ENCODE measurements at regions not wholly inside any gene's neighbourhood (a gene's known extent, or its start where the extent isn't known, plus 50 kb on each side); places are given as distances from the start of the nearest gene placed in this dataset.

DNA sequence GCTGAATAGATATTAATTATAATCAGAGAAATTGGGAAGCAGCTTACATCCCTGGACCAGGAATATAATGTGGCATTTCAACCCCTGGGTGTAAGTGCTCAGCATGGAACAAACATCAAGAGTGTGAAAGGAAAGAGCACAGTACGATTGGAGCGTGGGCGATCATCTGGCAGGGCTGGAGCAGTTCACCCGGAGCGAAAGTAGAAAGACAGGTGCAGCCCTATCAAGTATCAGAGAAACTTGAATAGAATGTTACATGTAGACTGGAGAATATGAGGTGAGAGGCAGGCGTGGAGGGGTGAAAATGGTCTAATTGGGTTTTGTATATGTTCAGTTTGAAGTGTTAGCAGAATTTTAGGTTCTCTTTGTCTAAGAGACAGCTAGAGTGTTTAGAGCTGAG is 303.0 kb downstream of the MDFIC start:
- Histone ChIP-seq H3K4me1 (peaks cover 3% of the 10 kb centered on the region), H3K27me3 (no peaks in the 10 kb centered on the region), H3K4me3 (no peak overlapping the region), H3K9me3 (no peaks in the 10 kb centered on the region), H3K27ac (no peak overlapping the region), H3K36me3 (no peaks in the 10 kb centered on the region)
- TF ChIP-seq POLR2A (IDR thresholded peaks at IDR 0.05) = no peak
- TF ChIP-seq, protein P1, sequence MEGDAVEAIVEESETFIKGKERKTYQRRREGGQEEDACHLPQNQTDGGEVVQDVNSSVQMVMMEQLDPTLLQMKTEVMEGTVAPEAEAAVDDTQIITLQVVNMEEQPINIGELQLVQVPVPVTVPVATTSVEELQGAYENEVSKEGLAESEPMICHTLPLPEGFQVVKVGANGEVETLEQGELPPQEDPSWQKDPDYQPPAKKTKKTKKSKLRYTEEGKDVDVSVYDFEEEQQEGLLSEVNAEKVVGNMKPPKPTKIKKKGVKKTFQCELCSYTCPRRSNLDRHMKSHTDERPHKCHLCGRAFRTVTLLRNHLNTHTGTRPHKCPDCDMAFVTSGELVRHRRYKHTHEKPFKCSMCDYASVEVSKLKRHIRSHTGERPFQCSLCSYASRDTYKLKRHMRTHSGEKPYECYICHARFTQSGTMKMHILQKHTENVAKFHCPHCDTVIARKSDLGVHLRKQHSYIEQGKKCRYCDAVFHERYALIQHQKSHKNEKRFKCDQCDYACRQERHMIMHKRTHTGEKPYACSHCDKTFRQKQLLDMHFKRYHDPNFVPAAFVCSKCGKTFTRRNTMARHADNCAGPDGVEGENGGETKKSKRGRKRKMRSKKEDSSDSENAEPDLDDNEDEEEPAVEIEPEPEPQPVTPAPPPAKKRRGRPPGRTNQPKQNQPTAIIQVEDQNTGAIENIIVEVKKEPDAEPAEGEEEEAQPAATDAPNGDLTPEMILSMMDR (IDR thresholded peaks at IDR 0.05) = no peak
- no peak for TF ChIP-seq EP300 (IDR thresholded peaks at IDR 0.05)
- no peak for TF ChIP-seq POLR2AphosphoS5 (IDR thresholded peaks at IDR 0.05)
- WGBS = 80% methylated on average over 6 of the region's 6 CpGs
- DNase-seq (ENCODE audit: low spot score in 2 of 2) = no peak

DNA sequence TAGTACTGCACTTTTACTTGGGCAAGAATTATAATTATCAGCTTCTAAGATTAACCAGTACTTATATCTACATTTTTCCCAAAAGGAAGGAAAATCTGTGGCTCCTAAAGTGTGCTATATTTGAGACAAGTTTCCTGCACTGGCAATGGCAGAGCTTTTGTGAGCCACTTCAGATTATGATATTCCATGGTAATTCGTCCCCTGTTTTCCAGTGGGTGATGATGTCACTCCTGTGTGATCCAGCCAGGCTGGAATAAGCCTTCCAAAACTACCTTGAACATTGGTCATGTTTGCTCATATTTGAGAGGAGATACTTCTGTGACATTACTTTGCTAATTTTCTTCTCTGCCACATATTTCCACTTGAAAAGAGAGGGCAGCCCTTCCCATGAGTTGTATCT is 302.1 kb downstream of the MDFIC start:
- Histone ChIP-seq H3K27ac (no peak overlapping the region), H3K4me1 (no peaks in the 10 kb centered on the region), H3K4me3 (no peak overlapping the region), H3K36me3 (no peaks in the 10 kb centered on the region), H3K9me3 (no peaks in the 10 kb centered on the region), H3K27me3 (no peaks in the 10 kb centered on the region)
- TF ChIP-seq, protein P1 (IDR thresholded peaks at IDR 0.05) = no peak
- TF ChIP-seq POLR2AphosphoS5 (IDR thresholded peaks at IDR 0.05) (no peak), POLR2A (IDR thresholded peaks at IDR 0.05) (no peak), EP300 (IDR thresholded peaks at IDR 0.05) (no peak)
- no peak for DNase-seq (ENCODE audit: low spot score in 2 of 2)
- 63% methylated on average over 1 of the region's 1 CpG for WGBS

DNA sequence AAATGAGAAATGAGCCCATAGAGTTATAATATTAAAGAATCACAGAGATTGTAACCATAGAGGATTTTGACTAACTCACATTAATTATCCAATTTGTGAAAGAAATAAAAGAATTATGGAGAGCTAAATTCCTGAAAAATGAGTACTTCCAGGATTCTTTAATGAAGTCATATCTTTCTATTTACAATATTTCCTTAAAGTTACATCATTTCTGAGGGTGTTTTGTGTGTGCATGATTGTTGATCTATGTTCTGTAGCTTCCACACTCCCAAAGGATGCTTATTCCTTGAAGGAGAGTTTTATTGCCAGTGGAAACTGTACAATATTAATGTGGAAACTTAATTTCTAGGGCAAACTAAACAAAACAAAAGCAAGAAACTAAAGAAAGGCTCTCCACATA is 299.6 kb downstream of the MDFIC start:
- Histone ChIP-seq H3K27ac (no peak overlapping the region), H3K9me3 (no peaks in the 10 kb centered on the region), H3K4me1 (no peaks in the 10 kb centered on the region), H3K36me3 (no peaks in the 10 kb centered on the region), H3K4me3 (no peak overlapping the region), H3K27me3 (no peaks in the 10 kb centered on the region)
- TF ChIP-seq POLR2AphosphoS5 (IDR thresholded peaks at IDR 0.05) (no peak), POLR2A (IDR thresholded peaks at IDR 0.05) (no peak), EP300 (IDR thresholded peaks at IDR 0.05) (no peak)
- TF ChIP-seq, protein P1 (IDR thresholded peaks at IDR 0.05) = no peak
- no peak for DNase-seq (ENCODE audit: low spot score in 2 of 2)

DNA sequence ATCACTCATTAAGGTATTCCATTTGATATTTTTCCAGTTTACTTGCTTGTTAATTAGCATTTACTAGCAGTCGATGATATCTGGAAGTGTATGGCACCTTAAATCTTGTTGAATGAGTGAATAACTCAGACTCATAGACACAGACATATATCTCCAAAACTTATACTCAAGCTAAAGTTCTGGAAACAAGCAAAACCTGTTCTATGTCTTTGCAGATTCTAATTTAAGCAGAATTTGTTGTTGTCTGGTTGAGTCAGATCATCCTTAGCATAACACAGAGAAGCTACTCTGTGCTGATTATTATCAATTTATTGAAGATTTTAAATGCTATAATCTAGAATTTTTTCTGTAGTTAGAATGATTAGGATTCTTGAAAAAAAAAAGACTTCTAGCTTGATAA is 296.2 kb downstream of the MDFIC start:
- H3K4me1 ChIP-seq = no peaks in the 10 kb centered on the region
- H3K27me3 ChIP-seq = no peaks in the 10 kb centered on the region
- 70% methylated on average over 1 of the region's 1 CpG for WGBS
- H3K4me3 ChIP-seq = no peak overlapping the region
- no peaks in the 10 kb centered on the region for H3K36me3 ChIP-seq
- no peak for TF ChIP-seq POLR2AphosphoS5 (IDR thresholded peaks at IDR 0.05)
- TF ChIP-seq POLR2A (IDR thresholded peaks at IDR 0.05) = no peak
- no peak for TF ChIP-seq EP300 (IDR thresholded peaks at IDR 0.05)
- TF ChIP-seq, protein P1 (IDR thresholded peaks at IDR 0.05) = no peak
- H3K9me3 ChIP-seq = no peaks in the 10 kb centered on the region
- DNase-seq (ENCODE audit: low spot score in 2 of 2) = no peak
- no peak overlapping the region for H3K27ac ChIP-seq

DNA sequence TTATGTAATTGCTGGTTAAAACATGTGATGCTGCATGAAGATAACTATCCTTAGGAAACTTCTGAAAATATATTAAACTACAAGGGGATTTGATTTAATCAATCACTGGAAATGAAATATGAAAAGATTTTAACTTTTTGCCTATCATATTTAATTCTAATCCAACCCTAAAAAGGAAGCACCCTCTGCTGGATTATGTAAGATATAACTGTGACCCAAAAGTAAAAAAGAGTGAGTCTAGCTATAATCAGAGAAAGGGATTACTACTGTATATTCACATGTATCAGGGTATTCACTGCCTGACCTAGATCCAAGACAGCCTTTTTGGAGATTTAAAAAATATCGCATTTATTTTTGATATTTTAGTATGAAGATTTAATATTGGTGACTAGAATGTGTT is 295.5 kb downstream of the MDFIC start:
- H3K27ac ChIP-seq = no peak overlapping the region
- no peaks in the 10 kb centered on the region for H3K4me1 ChIP-seq
- no peaks in the 10 kb centered on the region for H3K36me3 ChIP-seq
- DNase-seq (ENCODE audit: low spot score in 2 of 2) = no peak
- no peaks in the 10 kb centered on the region for H3K9me3 ChIP-seq
- TF ChIP-seq, protein P1 (IDR thresholded peaks at IDR 0.05) = no peak
- no peak for TF ChIP-seq POLR2AphosphoS5 (IDR thresholded peaks at IDR 0.05)
- no peak for TF ChIP-seq POLR2A (IDR thresholded peaks at IDR 0.05)
- TF ChIP-seq EP300 (IDR thresholded peaks at IDR 0.05) = no peak
- H3K27me3 ChIP-seq = no peaks in the 10 kb centered on the region
- no peak overlapping the region for H3K4me3 ChIP-seq
- WGBS = 64% methylated on average over 1 of the region's 1 CpG

Data from suprapubic skin (tissue), 4 donors.